ENCODE measurements at regions not wholly inside any gene's neighbourhood (a gene's known extent, or its start where the extent isn't known, plus 50 kb on each side); places are given as distances from the start of the nearest gene placed in this dataset.

GRCh38 chr10:22152403-22152802, 65.4 kb downstream of the EBLN1 start:
- ChIA-PET POLR2A (no interaction called here), CTCF (ENCODE audit: low intra/inter-chr PET ratio, low total read pairs) (no interaction called here)
- DNase-seq (ENCODE audit: low spot score) (no peak), FAIRE-seq (no peak), ATAC-seq (no peak)
- Histone ChIP-seq H3K9ac (ENCODE audit: insufficient read depth, low read depth, low read length) (no peak overlapping the region), H3K9me3 (ENCODE audit: low read length) (no peaks in the 10 kb centered on the region), H3K27me3 (ENCODE audit: control insufficient read depth in 1 of 2, insufficient read depth in 2 of 2, low read length in 2 of 2) (no peaks in the 10 kb centered on the region; a peak in 1 of 5 replicates), H3K36me3 (replicated peaks in 1 of 2; ENCODE audit: control insufficient read depth in 1 of 2, insufficient read depth in 2 of 2, low read length in 2 of 2) (no peaks in the 10 kb centered on the region), H3K27ac (ENCODE audit: extremely low read length, insufficient read depth, low read length) (no peak overlapping the region), H4K20me1 (ENCODE audit: insufficient read depth, low read length) (no peaks in the 10 kb centered on the region), H3K4me3 (replicated peaks in 1 of 3; ENCODE audit: insufficient read depth in 1 of 3, low read depth in 2 of 3, low read length in 3 of 3) (no peak overlapping the region), H3K79me2 (ENCODE audit: insufficient read depth, low read length) (no peaks in the 10 kb centered on the region), H3K4me2 (ENCODE audit: low read depth, low read length) (no peak overlapping the region), H3K4me1 (ENCODE audit: insufficient read depth, low read length) (no peaks in the 10 kb centered on the region), H2AFZ (ENCODE audit: low read length) (no peak overlapping the region)
- in situ Hi-C loops (cut with HindIII; ENCODE audit: extremely low pct_ligation_motif_present, low pct_unique_long_range_greater_than_20kb) = no loop called here
- WGBS (ENCODE audit: low lambda C conversion rate) = 0% methylated on average over 1 of the region's 1 CpG
- TF ChIP-seq ZNF18 (CRISPR knock-in tag; IDR thresholded peaks at IDR 0.05; ENCODE audit: insufficient replicate concordance) (no peak), CEBPB (IDR thresholded peaks at IDR 0.05; ENCODE audit: borderline replicate concordance, low read depth, low read length) (peak; percentile 50; the same call in 1 of the 2 replicates)
- no TSS peak for BruUV-seq (replicated peaks)
- intact Hi-C loops (cut with micrococcal nuclease; ENCODE audit: unreplicated experiment) = no loop called here

GRCh38 chr10:22150842-22151241, 67.0 kb downstream of the EBLN1 start:
- no peaks in the 10 kb centered on the region for H3K79me2 ChIP-seq (ENCODE audit: insufficient read depth, low read length)
- ATAC-seq = no peak
- no peak for FAIRE-seq
- DNase-seq (ENCODE audit: low spot score) = no peak
- intact Hi-C loops (cut with micrococcal nuclease; ENCODE audit: unreplicated experiment) (no loop called here), in situ Hi-C loops (cut with HindIII; ENCODE audit: extremely low pct_ligation_motif_present, low pct_unique_long_range_greater_than_20kb) (no loop called here)
- POLR2A ChIA-PET = no interaction called here
- H3K27me3 ChIP-seq (ENCODE audit: control insufficient read depth in 1 of 2, insufficient read depth in 2 of 2, low read length in 2 of 2) = no peaks in the 10 kb centered on the region; a peak in 2 of 5 replicates
- no peak overlapping the region for H2AFZ ChIP-seq (ENCODE audit: low read length)
- H4K20me1 ChIP-seq (ENCODE audit: insufficient read depth, low read length) = no peaks in the 10 kb centered on the region
- CTCF ChIA-PET (ENCODE audit: low intra/inter-chr PET ratio, low total read pairs) = no interaction called here
- no peaks in the 10 kb centered on the region for H3K9me3 ChIP-seq (ENCODE audit: low read length)
- H3K27ac ChIP-seq (ENCODE audit: extremely low read length, insufficient read depth, low read length) = no peak overlapping the region
- H3K4me2 ChIP-seq (ENCODE audit: low read depth, low read length) = no peak overlapping the region
- H3K36me3 ChIP-seq (replicated peaks in 1 of 2; ENCODE audit: control insufficient read depth in 1 of 2, insufficient read depth in 2 of 2, low read length in 2 of 2) = no peaks in the 10 kb centered on the region
- TF ChIP-seq ZBTB46 (CRISPR knock-in tag; IDR thresholded peaks at IDR 0.05; ENCODE audit: borderline replicate concordance) = no peak
- TF ChIP-seq ZFAT (CRISPR knock-in tag; conservative IDR thresholded peaks at IDR 0.05) = no peak
- no peak for TF ChIP-seq ZMAT5 (CRISPR knock-in tag; IDR thresholded peaks at IDR 0.05; ENCODE audit: borderline replicate concordance, low read depth)
- no peak for TF ChIP-seq MTF1 (CRISPR knock-in tag; IDR thresholded peaks at IDR 0.05)
- no peak for TF ChIP-seq SMAD9 (CRISPR knock-in tag; IDR thresholded peaks at IDR 0.05)
- TF ChIP-seq YEATS2 (CRISPR knock-in tag; IDR thresholded peaks at IDR 0.05; ENCODE audit: borderline replicate concordance) = no peak
- TF ChIP-seq PREB (CRISPR knock-in tag; IDR thresholded peaks at IDR 0.05) = no peak
- no peak for TF ChIP-seq ZNF17 (CRISPR knock-in tag; IDR thresholded peaks at IDR 0.05)
- TF ChIP-seq FOXP1 (IDR thresholded peaks at IDR 0.05) = no peak
- TF ChIP-seq FOXP1 (CRISPR knock-in tag; IDR thresholded peaks at IDR 0.05) = no peak
- TF ChIP-seq CENPBD1 (CRISPR knock-in tag; IDR thresholded peaks at IDR 0.05; ENCODE audit: borderline replicate concordance, low read depth) = no peak
- TF ChIP-seq RNF2 (conservative IDR thresholded peaks at IDR 0.05; ENCODE audit: low read depth) = no peak
- TF ChIP-seq BRCA1 (CRISPR knock-in tag; IDR thresholded peaks at IDR 0.05) = no peak
- no TSS peak for BruUV-seq (replicated peaks)
- WGBS (ENCODE audit: low lambda C conversion rate) = 0% methylated on average over 1 of the region's 1 CpG
- no peaks in the 10 kb centered on the region for H3K4me1 ChIP-seq (ENCODE audit: insufficient read depth, low read length)
- H3K4me3 ChIP-seq (replicated peaks in 1 of 3; ENCODE audit: insufficient read depth in 1 of 3, low read depth in 2 of 3, low read length in 3 of 3) = no peak overlapping the region
- H3K9ac ChIP-seq (ENCODE audit: insufficient read depth, low read depth, low read length) = no peak overlapping the region

All from HepG2 (cell line).